Activated B cell treated with CpG ODN at 0.5 μM for 24 hours (primary cell): ENCODE measurements at regions not wholly inside any gene's neighbourhood (a gene's known extent, or its start where the extent isn't known, plus 50 kb on each side); places are given as distances from the start of the nearest gene placed in this dataset.

Experiments
- ATAC-seq: fragments of 200-7000 bp; cut with Tn5 transposase; one replicate; pipeline ENCODE4 v1.10.0; 2021; ENCODE audit warnings: low read depth, mild to moderate bottlenecking, moderate library complexity
- CTCF ChIA-PET: fragments of 350-600 bp; sonication (Branson Sonifier 250); formaldehyde crosslinking; loops from one replicate; lab custom pipeline; 2021; ENCODE audit warnings: antibody characterized with exemption; lab: Charles Lee
- POLR2A ChIA-PET: fragments of 350-600 bp; sonication (Branson Sonifier 250); formaldehyde crosslinking; loops from one replicate; lab custom pipeline; 2021; ENCODE audit warnings: antibody characterized with exemption; lab: Charles Lee
- DNase-seq: peaks from one replicate; pipeline ENCODE4 v3.0.0; 2022
- H3K27ac Mint-ChIP-seq: one replicate; pipeline ENCODE4 v1.8.0; 2020; ENCODE audit warnings: mixed read lengths
- H3K27me3 Mint-ChIP-seq: one replicate; pipeline ENCODE4 v1.8.0; 2021; ENCODE audit warnings: mixed read lengths
- H3K36me3 Mint-ChIP-seq: one replicate; pipeline ENCODE4 v1.8.0; 2021; ENCODE audit warnings: low read depth, mixed read lengths
- H3K4me1 Mint-ChIP-seq: one replicate; pipeline ENCODE4 v1.8.0; 2021; ENCODE audit warnings: mixed read lengths
- H3K4me3 Mint-ChIP-seq: one replicate; pipeline ENCODE4 v1.8.0; 2020; ENCODE audit warnings: mild to moderate bottlenecking, mixed read lengths
- H3K9me3 Mint-ChIP-seq: one replicate; pipeline ENCODE4 v1.8.0; 2020; ENCODE audit warnings: mixed read lengths
- CTCF ChIP-seq: fragments of 200-600 bp; IDR thresholded peaks from one replicate; pipeline ENCODE4 v1.8.0; 2022; ENCODE audit warnings: antibody characterized with exemption, mild to moderate bottlenecking
- intact Hi-C: fragments of 100-400 bp; cut with micrococcal nuclease; formaldehyde crosslinking; loops from one replicate; pipeline ENCODE4 v1.15.1; 2024

- H3K36me3 Mint-ChIP-seq, result no peaks in the 10 kb centered on the region
- POLR2A ChIA-PET, result no interaction called here
- intact Hi-C loops, result no loop called here
- no peaks in the 10 kb centered on the region for H3K27me3 Mint-ChIP-seq
- no peak for DNase-seq
- no peaks in the 10 kb centered on the region for H3K4me1 Mint-ChIP-seq
- H3K27ac Mint-ChIP-seq, result no peak overlapping the region
- H3K9me3 Mint-ChIP-seq, result peaks cover 6% of the 10 kb centered on the region
- ATAC-seq, result no peak
- CTCF ChIA-PET, result no interaction called here
- no peak overlapping the region for H3K4me3 Mint-ChIP-seq
- TF ChIP-seq CTCF, result no peak
Measured at GRCh38 chr4:96525898-96526297, 686.0 kb downstream of the PDHA2 start.

GRCh38 chr4:96526625-96527024 lies 686.7 kb downstream of the PDHA2 start:
- Mint-ChIP-seq H3K9me3 (peaks cover 6% of the 10 kb centered on the region), H3K27me3 (no peaks in the 10 kb centered on the region), H3K27ac (no peak overlapping the region), H3K4me1 (no peaks in the 10 kb centered on the region), H3K36me3 (no peaks in the 10 kb centered on the region), H3K4me3 (no peak overlapping the region)
- ChIA-PET CTCF (no interaction called here), POLR2A (no interaction called here)
- intact Hi-C loops, result no loop called here
- DNase-seq (no peak), ATAC-seq (no peak)
- no peak for TF ChIP-seq CTCF

- no peak overlapping the region for H3K4me3 Mint-ChIP-seq
- ATAC-seq (no peak), DNase-seq (no peak)
- no peak overlapping the region for H3K27ac Mint-ChIP-seq
- intact Hi-C loops, result no loop called here
- H3K36me3 Mint-ChIP-seq, result no peaks in the 10 kb centered on the region
- ChIA-PET POLR2A (no interaction called here), CTCF (no interaction called here)
- H3K9me3 Mint-ChIP-seq, result peaks cover 5% of the 10 kb centered on the region
- H3K27me3 Mint-ChIP-seq, result no peaks in the 10 kb centered on the region
- no peaks in the 10 kb centered on the region for H3K4me1 Mint-ChIP-seq
- TF ChIP-seq CTCF, result no peak
Measured at GRCh38 chr4:96531836-96532235, 691.9 kb downstream of the PDHA2 start.

GRCh38 chr4:96543346-96543745 lies 703.5 kb downstream of the PDHA2 start:
- intact Hi-C loops, result no loop called here
- POLR2A ChIA-PET, result no interaction called here
- no peak for ATAC-seq

GRCh38 chr4:96558466-96558865 lies 718.6 kb downstream of the PDHA2 start:
- intact Hi-C loops, result no loop called here
- POLR2A ChIA-PET, result no interaction called here

More at GRCh38 chr4:96543346-96543745, 703.5 kb downstream of the PDHA2 start:
- Mint-ChIP-seq H3K4me3 (no peak overlapping the region), H3K27me3 (no peaks in the 10 kb centered on the region), H3K27ac (no peak overlapping the region), H3K36me3 (no peaks in the 10 kb centered on the region), H3K4me1 (no peaks in the 10 kb centered on the region), H3K9me3 (peaks cover 3% of the 10 kb centered on the region)
- CTCF ChIA-PET, result no interaction called here
- DNase-seq, result no peak
- no peak for TF ChIP-seq CTCF

More at GRCh38 chr4:96558466-96558865, 718.6 kb downstream of the PDHA2 start:
- Mint-ChIP-seq H3K4me3 (no peak overlapping the region), H3K36me3 (no peaks in the 10 kb centered on the region), H3K27ac (no peak overlapping the region), H3K27me3 (no peaks in the 10 kb centered on the region), H3K9me3 (no peaks in the 10 kb centered on the region), H3K4me1 (no peaks in the 10 kb centered on the region)
- no peak for DNase-seq
- CTCF ChIA-PET, result no interaction called here
- no peak for ATAC-seq
- no peak for TF ChIP-seq CTCF
